Testis (tissue), 2 donors: ENCODE measurements at regions not wholly inside any gene's neighbourhood (a gene's known extent, or its start where the extent isn't known, plus 50 kb on each side); places are given as distances from the start of the nearest gene placed in this dataset.

Experiments
- DNase-seq: peaks from one replicate; pipeline ENCODE4 v3.0.0-alpha.2; 2019
- H3K27ac ChIP-seq, 2 donors: fragments of 200-600 bp; sonication (generic); one replicate each; pipeline ENCODE4 v1.5.1; 2019
- H3K27me3 ChIP-seq: fragments of 200-600 bp; sonication (generic); one replicate; pipeline ENCODE4 v1.5.1; 2019
- H3K36me3 ChIP-seq: fragments of 200-600 bp; sonication (generic); one replicate; pipeline ENCODE4 v1.5.1; 2017; ENCODE audit warnings: low read depth; ENCODE audit errors: missing control alignments
- H3K4me1 ChIP-seq: fragments of 200-600 bp; sonication (generic); one replicate; pipeline ENCODE4 v1.5.1; 2019
- H3K4me3 ChIP-seq, 2 donors: fragments of 200-600 bp; sonication (generic); one replicate each; pipeline ENCODE4 v1.5.1; 2017 to 2019
- H3K9me3 ChIP-seq: fragments of 200-600 bp; sonication (generic); one replicate; pipeline ENCODE4 v1.5.1; 2017
- POLR2A ChIP-seq: fragments of 450-650 bp; IDR thresholded peaks from one replicate; pipeline ENCODE4 v1.6.1; 2017; ENCODE audit warnings: antibody characterized with exemption, mild to moderate bottlenecking, moderate library complexity
- WGBS, 2 donors: methylation state at CpG; one replicate each; pipeline ENCODE4 v1.1.5; 2018; 5-methylcytosine and 5-hydroxymethylcytosine counted together
- intact Hi-C: fragments of 100-400 bp; cut with DNase I; formaldehyde crosslinking; loops from one replicate; pipeline ENCODE4 v1.15.1; 2023; ENCODE audit warnings: low total_unique reads
- TF ChIP-seq, protein P1 (sequence below), 3 experiments: fragments of 450-650 bp in 2 of 3; fragments of 200-600 bp in 1 of 3; sonication (generic) in 1 of 3; IDR thresholded peaks; one replicate each; pipeline ENCODE4 v1.5.1; 2016 to 2019; ENCODE audit warnings: antibody characterized with exemption in 3 of 3, mild to moderate bottlenecking in 2 of 3, moderate library complexity in 1 of 3

DNA sequence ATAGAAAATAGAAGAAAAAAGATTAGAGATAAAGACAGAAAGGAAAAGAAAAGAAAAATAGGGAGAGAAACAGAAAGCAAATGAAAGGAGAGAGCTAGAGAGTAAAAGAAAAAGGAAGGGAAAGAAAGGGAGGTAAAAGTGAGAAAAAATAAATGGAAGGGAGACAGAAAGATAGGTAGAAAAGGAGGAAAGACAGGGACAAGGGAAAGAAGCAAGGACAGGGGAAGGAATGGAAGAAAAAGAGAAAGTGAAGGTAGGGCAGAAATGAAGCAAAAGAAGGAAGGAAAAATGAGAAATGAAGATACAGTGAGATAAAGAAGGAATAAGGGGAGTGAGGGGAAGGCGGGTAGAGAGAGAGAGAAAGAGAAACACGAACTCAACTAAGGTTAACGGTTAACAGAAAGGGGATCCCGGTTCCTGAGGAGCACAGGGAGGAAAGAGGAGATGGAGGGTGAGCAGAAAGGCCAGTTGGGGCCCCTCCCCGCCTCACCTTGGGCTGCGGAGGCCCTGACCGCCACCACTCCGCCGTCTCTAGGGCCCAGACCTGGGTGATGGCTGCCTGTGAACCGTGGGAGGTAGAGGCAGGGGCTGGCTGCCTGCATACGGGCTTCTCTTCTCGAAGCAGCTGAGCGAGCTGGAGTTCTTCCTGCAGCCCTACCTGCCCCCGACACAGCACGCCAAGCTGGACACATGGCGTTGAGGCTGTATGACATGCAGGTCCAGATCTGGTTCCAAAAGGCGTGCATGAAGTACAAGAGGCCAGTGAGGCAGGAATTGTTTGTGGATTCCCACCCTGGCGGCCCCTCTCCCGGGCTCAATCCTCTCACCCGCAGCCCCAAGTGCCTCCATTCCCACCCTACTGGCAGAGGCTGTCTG is 59.5 kb downstream of the SMUG1 start:
- DNase-seq: no peak
- no peak overlapping the region for H3K4me3 ChIP-seq
- H3K36me3 ChIP-seq: no peaks in the 10 kb centered on the region
- H3K27me3 ChIP-seq: no peaks in the 10 kb centered on the region
- no peak for TF ChIP-seq POLR2A
- TF ChIP-seq, protein P1, sequence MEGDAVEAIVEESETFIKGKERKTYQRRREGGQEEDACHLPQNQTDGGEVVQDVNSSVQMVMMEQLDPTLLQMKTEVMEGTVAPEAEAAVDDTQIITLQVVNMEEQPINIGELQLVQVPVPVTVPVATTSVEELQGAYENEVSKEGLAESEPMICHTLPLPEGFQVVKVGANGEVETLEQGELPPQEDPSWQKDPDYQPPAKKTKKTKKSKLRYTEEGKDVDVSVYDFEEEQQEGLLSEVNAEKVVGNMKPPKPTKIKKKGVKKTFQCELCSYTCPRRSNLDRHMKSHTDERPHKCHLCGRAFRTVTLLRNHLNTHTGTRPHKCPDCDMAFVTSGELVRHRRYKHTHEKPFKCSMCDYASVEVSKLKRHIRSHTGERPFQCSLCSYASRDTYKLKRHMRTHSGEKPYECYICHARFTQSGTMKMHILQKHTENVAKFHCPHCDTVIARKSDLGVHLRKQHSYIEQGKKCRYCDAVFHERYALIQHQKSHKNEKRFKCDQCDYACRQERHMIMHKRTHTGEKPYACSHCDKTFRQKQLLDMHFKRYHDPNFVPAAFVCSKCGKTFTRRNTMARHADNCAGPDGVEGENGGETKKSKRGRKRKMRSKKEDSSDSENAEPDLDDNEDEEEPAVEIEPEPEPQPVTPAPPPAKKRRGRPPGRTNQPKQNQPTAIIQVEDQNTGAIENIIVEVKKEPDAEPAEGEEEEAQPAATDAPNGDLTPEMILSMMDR (IDR thresholded peaks at IDR 0.05): no peak
- H3K4me1 ChIP-seq: no peaks in the 10 kb centered on the region
- WGBS, 2 donors: 81 to 86% methylated on average over 17 to 20 of the region's 20 CpGs
- intact Hi-C loops: no loop called here
- no peak overlapping the region for H3K27ac ChIP-seq
- H3K9me3 ChIP-seq: no peaks in the 10 kb centered on the region
